HG03342 (cell line): ENCODE measurements at regions not wholly inside any gene's neighbourhood (a gene's known extent, or its start where the extent isn't known, plus 50 kb on each side); places are given as distances from the start of the nearest gene placed in this dataset.

Experiments
- ATAC-seq: cut with Tn5 transposase; IDR thresholded peaks from one replicate; pipeline ENCODE4 v1.9.1; 2021; ENCODE audit warnings: mild to moderate bottlenecking, moderate library complexity; ENCODE audit not compliant: unreplicated experiment

- ATAC-seq = no peak
Measured at GRCh38 chr19:28983430-28983829, 229.5 kb downstream of the UQCRFS1 start.

DNA sequence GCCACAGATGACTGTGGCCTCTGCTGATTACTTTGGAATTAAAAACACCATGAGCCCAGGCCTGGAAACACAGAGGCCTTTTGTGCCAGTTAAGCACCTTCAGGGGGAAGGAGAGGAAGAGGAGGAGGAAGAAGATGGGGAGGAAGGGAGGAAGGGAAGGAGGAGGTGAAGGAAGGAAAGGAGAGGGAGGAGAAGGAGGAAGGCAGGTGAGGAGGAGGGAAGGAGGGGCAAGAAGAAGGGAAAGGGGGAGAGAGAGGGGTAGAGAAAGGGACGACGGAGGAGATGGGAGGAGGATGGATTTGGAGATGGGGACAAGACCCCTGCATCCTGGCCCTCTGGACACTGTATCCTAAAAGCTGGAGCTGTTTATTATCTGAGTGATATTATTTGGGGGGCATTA is 231.0 kb downstream of the UQCRFS1 start:
- ATAC-seq = no peak

GRCh38 chr19:28981518-28981917 is 231.4 kb downstream of the UQCRFS1 start:
- ATAC-seq = no peak

GRCh38 chr19:28980236-28980868 is 232.6 kb downstream of the UQCRFS1 start:
- ATAC-seq = no peak

DNA sequence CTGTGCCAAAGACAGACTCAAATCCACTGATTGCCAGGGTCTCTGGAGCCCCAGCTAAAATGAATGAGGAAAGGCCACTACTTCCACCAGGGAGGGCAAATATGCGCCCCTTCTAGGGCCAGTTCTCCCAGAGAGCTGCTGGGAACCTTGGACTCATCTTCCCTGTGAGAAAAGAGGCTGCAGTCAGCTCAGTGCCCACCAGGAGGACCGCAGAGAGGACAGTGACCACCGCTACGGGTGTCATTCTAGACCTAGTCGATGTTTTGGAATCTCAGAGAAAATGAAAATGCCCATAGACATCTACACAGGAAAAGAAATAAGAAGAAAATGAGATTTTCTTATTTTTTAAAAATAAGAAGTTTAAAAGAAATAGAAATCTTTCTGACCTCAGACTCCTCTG is 235.1 kb downstream of the UQCRFS1 start:
- no peak for ATAC-seq

- ATAC-seq = no peak
Measured at GRCh38 chr19:28972058-28972852, 240.7 kb downstream of the UQCRFS1 start.

DNA sequence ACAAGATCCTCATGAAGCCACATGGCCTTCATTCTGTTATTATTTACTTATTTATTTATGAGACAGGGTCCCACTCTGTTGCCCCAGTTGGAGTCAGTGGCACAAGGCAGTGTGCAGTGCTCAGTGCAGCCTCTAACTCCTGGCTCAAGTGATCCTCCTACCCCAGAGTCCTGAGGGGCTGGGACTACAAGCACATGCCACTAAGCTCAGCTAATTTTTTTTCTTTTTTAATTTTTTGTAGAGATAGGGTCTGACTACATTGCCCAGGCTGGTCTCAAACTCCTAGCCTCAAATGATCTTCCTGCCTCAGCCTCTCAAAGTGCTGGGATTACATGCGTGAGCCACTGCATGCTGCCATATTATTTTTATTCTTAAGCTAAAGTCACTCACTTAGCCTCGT is 241.4 kb downstream of the UQCRFS1 start:
- no peak for ATAC-seq

DNA sequence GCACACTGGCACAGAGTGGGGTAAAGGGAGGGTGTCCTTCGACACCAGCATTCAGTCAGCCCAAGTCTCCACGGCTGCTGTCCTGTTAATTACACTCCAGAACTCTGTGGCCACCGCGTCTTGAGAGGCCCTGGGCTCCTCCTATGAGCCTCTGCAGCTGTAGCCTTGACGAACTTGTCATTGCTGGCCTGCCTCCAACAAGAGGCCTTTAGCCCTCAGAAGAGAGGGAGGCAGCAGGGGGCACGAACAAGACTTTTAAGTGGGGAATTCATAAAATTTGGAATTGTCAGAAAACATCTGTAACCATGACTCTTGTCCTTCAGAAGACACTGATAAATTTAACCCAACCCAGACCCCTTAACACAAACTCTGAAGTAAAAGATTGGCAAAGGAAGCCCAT is 241.9 kb downstream of the UQCRFS1 start:
- no peak for ATAC-seq

GRCh38 chr19:28968721-28969120 is 244.2 kb downstream of the UQCRFS1 start:
- no peak for ATAC-seq

DNA sequence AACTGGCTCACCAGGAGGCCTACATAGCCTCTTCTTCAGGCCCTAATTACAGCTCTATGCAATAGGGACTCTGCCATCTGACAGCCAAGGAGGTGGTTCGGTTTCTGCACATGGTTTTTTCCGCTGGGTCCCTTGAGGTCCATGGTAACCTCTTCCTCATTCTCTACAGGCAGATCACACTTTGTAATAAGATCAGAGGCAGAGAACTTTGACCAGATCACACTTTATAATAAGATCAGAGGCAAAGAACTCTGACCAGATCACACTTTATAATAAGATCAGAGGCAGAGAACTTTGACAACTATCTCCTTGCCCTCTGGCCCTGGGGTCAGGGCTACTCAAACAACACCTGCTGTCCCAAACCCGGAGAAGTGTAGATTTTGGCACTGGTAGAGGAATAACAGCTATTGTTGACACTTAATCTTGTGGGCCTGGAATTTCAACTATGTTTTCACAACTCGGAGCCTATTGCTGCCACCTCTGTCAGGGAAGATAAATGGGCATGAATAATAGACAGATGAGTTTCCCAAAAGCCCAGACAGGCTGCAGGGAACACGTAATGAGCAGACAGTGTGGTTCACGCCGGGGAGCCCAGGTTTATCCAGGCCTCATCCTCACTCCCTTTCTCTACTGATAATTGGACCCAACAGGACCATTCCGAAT is 246.1 kb downstream of the UQCRFS1 start:
- no peak for ATAC-seq

DNA sequence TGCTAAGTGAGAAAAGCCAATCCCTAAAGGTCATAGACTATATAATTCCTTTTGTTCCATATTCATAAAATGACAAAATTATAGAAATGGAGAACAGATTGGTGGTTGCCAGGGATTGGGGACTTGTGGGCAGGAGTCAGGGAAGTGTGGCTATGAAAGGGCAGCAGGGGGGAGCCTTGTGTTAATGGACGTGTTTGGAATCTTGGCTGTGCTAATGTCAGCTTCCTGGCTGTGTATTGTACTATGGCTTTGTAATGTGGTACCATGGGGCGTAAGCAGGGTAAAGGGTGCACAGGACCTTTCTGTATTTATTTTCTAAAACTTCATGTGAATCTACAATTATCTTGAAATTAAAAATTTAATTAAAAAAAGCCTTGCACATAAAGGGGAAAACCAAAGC is 248.5 kb downstream of the UQCRFS1 start:
- no peak for ATAC-seq

DNA sequence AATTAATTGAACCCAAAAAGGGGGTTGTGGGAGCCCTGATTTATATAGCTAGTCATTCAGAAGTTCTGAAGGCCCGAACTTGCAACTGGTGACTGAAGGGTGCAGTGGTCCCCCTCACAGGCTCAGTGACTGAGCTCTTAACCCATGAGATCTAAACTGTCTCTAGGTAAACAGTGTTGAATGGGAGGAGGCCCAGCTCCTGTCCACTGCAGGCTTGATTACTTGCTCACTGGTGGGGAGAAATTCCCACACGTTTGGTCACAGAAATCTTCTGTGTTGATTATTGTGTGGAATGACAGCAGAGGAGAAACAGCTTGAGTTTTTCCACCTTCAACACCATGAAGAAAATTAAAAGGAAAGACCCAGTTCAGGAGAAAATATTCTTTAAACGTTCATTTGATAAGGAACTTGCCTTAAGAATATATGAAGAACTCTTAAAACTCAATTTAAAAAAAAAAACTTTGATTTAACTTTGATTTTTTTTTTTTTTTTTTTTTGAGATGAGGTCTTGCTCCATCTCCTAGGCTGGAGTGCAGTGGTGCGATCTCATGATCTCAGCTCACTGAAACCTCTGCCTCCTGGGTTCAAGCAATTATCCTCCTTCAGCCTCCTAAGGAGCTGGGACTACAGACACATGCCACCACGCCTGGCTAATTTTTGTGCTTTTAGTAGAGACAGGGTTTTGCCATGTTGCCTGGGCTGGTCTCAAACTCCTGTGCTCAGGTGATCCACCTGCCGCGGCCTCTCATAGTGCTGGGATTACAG is 249.3 kb downstream of the UQCRFS1 start:
- ATAC-seq = no peak

DNA sequence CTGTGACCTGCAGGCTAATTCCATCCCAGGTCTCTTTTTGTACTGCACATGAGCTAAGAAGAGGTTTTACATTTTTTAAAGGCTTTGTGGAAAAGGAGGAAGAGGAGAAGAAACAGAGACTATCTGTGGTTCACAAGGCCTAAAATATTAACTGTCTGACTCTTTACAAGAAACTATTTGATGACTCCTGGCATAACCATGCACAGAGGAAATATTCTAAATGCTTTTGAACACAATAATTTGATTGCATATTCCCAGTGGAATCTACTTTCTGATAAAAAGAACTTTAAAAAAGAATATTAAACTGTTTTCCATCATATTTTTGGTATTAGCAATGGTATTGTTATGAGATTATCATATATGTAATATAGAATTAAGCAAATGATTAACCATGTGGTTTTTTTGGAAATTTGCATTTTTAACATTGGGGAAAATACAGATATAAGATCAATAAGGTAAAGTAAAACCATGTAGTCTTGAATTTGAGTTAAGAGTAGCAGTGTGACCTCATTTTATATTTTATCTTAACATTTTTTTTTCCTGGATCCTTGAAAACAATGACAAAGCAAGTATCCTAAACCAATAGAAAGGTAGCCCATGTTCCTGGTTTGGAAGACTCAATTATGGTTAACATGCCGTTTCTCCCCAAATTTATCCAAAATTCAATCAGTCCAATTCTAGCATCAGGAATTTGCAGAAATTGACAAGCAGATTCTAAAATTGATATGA is 251.0 kb downstream of the UQCRFS1 start:
- no peak for ATAC-seq

DNA sequence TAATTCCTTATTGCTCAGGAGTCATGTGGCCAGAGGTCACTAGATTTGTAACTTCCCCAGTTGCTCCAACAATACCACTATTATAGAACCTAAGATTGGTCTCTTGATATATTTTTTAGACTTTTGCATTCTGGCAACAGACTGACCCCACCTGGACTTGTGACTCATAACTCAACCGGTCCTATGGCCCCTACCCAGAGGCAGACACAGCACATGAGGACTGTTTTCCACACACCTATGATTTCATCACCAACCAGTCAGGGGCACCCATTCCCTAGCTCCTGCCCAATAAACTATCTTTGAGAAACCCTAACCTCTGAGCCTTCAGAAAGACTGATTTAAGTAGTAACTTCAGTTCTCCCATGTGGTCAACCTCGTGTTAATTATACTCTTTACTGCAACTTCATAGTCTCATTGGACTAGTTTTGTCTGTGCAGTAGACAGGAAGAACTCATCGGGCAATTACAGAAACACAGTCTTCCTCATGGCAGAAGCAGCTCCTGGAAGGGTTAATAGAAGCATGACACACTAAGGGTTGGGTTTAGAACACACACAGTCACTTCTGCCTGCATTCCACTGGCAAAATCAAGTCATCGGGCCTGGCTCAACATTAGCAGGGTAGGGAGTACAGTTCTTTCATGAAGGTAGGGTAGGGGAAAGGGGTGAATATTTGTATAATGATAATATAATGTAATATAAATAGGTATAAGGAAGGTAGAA is 251.8 kb downstream of the UQCRFS1 start:
- no peak for ATAC-seq

DNA sequence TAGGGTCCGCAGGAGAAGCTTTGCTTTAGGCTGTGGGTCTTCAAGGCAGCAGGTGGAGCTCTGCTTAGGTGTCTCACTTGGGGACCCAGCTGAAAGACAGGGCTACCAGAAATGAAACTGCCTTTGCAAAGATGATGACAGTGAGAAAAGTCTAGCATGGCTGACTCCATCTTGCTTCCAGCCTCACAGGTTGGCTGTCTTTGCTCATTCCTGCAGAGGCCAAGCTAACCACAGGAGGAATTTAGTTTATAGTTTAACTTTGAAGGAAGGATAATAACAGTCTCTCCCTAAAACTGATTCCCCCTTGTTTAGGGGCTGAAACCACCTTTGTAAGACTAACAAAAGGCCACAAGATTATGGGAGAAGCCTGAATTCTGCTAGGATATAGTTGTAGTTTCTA is 252.4 kb downstream of the UQCRFS1 start:
- ATAC-seq = no peak

GRCh38 chr19:28956961-28957360 is 256.0 kb downstream of the UQCRFS1 start:
- ATAC-seq = no peak

GRCh38 chr19:28956421-28956820 is 256.5 kb downstream of the UQCRFS1 start:
- no peak for ATAC-seq

DNA sequence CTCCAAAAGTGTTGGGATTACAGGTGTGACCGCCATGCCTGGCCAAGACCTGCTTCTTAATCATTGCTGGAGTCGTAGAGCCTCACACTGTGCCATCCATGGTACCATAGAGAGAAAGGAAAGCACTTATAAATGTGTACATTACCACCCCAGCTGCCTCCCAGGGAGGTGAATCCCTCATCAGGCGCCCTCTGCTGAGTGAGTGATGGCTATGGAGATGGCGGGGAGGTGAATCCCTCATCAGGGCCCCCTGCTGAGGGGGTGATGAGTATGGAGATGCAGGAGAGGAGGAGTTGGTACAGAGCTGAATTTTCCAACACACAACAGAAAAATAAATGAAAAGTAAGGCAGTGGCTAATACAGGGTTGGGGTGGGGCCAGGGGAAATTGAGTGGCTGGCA is 263.4 kb downstream of the UQCRFS1 start:
- ATAC-seq = no peak

DNA sequence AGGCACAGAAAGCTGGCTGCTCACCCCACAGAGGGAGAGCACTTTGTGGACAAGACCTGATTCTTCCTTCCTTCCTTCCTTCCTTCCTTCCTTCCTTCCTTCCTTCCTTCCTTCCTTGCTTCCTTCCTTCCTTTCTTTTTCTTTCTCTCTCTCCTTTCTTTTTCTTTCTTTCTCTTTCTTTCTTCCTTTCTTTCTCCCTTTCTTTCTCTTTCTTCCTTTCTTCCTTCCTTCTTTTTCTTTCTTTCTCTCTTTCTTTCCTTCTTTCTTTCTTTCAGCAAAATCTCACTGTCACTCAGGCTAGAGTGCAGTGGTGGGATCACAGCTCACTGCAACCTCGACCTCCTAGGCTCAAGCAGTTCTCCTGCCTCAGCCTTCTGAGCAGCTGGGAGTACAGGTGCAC is 263.9 kb downstream of the UQCRFS1 start:
- ATAC-seq = no peak

DNA sequence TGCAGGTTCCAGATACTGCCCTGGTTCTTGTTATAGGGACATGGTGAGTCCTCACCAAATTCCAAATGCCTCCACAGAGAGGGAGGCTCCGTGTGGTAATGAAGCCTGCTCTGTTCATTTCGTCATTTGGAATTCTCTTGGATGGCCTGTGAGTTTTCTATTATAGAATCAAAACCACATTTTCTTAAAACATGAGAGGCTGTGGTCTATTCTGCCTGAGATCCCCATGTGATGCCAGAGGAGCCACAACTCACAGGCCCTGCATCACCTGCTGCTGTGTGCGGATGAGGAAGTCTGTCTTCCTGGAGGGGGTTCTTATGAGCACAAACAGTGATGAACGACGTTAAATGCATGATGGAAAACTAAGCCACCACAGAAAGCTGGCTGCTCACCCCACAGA is 264.4 kb downstream of the UQCRFS1 start:
- ATAC-seq = no peak
